HG03108 (cell line): ENCODE measurements at regions not wholly inside any gene's neighbourhood (a gene's known extent, or its start where the extent isn't known, plus 50 kb on each side); places are given as distances from the start of the nearest gene placed in this dataset.
"Not testable (repeated sequence)": the region's sequence is repeated elsewhere in the genome, so short reads cannot be mapped to it uniquely, and the experiment has no call there.

Source experiments
- ATAC-seq: cut with Tn5 transposase; IDR thresholded peaks from one replicate; pipeline ENCODE4 v1.9.1; 2021; ENCODE audit warnings: moderate library complexity; ENCODE audit not compliant: unreplicated experiment

- no peak for ATAC-seq
Observed at GRCh38 chr3:161689584-161690298, 193.1 kb downstream of the OTOL1 start.

GRCh38 chr3:161690299-161690620 is 193.7 kb downstream of the OTOL1 start:
- ATAC-seq: no peak

- no peak for ATAC-seq
Observed at GRCh38 chr3:161691677-161692076, 195.1 kb downstream of the OTOL1 start.

GRCh38 chr3:161694682-161695564 is 198.3 kb downstream of the OTOL1 start:
- ATAC-seq: no peak

- ATAC-seq: no peak
Observed at GRCh38 chr3:161695811-161696210, 199.2 kb downstream of the OTOL1 start.

- no peak for ATAC-seq
Observed at GRCh38 chr3:161700998-161701397, 204.4 kb downstream of the OTOL1 start.

GRCh38 chr3:161707253-161707652 is 210.6 kb downstream of the OTOL1 start:
- ATAC-seq: not testable (repeated sequence)

GRCh38 chr3:161713731-161714130 is 217.1 kb downstream of the OTOL1 start:
- ATAC-seq: no peak

- ATAC-seq: no peak
Observed at GRCh38 chr3:161731968-161732367, 235.4 kb downstream of the OTOL1 start.

GRCh38 chr3:161737171-161737570 is 240.6 kb downstream of the OTOL1 start:
- no peak for ATAC-seq

- no peak for ATAC-seq
Observed at GRCh38 chr3:161740421-161740820, 243.8 kb downstream of the OTOL1 start.

- no peak for ATAC-seq
Observed at GRCh38 chr3:161744366-161744765, 247.8 kb downstream of the OTOL1 start.

- ATAC-seq: no peak
Observed at GRCh38 chr3:161745741-161746140, 249.1 kb downstream of the OTOL1 start.

- no peak for ATAC-seq
Observed at GRCh38 chr3:161748049-161748448, 251.4 kb downstream of the OTOL1 start.

GRCh38 chr3:161754420-161755053 is 257.9 kb downstream of the OTOL1 start:
- no peak for ATAC-seq

- no peak for ATAC-seq
Observed at GRCh38 chr3:161759444-161759843, 262.8 kb downstream of the OTOL1 start.

- no peak for ATAC-seq
Observed at GRCh38 chr3:161766331-161766730, 269.7 kb downstream of the OTOL1 start.

- peak; percentile 74 for ATAC-seq
Observed at GRCh38 chr3:161770484-161771386, 274.1 kb downstream of the OTOL1 start.

- ATAC-seq: no peak
Observed at GRCh38 chr3:161781381-161781780, 284.8 kb downstream of the OTOL1 start.

- ATAC-seq: no peak
Observed at GRCh38 chr3:161793194-161793930, 296.8 kb downstream of the OTOL1 start.
